ENCODE measurements at regions not wholly inside any gene's neighbourhood (a gene's known extent, or its start where the extent isn't known, plus 50 kb on each side); places are given as distances from the start of the nearest gene placed in this dataset.

DNA sequence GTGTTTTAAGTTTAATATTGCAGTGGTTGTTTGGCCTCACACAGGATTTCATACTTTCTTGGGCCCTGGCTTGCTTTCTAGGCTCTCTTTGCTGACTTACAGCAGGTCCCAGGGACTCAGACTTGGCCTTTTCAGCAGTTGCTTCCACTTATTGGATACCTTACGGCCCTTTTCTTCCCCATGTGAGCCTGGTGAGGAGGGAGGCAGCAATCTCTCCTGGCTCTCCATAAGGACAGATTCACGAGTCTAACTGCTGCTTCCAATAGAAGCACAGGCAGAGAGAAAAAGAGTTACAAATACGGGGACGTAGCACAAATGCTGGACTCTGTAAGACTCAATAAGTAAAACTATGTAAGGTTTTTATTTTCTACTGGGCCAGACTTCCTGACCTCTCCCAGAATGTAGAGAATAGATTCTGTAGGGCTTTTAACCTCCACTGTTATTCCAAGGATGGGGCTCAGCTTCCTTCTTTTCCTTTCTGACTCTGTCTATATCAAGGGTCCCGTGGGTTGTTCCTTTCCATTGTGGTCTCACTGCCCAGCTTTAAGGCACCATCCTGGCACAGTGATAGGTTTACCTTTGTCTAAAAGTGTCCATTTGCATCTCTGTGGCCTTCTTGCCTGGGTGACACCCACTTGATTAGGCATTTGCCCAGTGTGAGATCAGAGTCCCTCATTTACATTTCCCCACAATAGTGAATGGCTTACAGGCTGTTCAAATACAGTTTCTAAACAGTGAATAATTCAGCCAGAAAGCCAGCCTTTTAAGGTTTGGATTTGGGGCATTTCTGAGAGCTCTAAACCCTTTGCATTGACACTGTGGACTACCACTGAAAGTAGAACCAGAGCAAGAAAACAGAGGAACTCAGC is 92.8 kb downstream of the RASSF10 start:
- Histone ChIP-seq H3K4me1 (no peaks in the 10 kb centered on the region), H3K4me3 (no peak overlapping the region), H3K27ac (no peak overlapping the region), H3K27me3 (no peaks in the 10 kb centered on the region), H3K9me3 (no peaks in the 10 kb centered on the region), H3K36me3 (no peaks in the 10 kb centered on the region)
- intact Hi-C loops (cut with DNase I) = no loop called here
- ATAC-seq (no peak), DNase-seq (no peak)
- TF ChIP-seq CTCF (IDR thresholded peaks at IDR 0.05) = no peak

GRCh38 chr11:13102513-13102840 is 93.4 kb downstream of the RASSF10 start:
- no peak for TF ChIP-seq CTCF (IDR thresholded peaks at IDR 0.05)
- H3K27me3 ChIP-seq = no peaks in the 10 kb centered on the region
- no peak for ATAC-seq
- no peak overlapping the region for H3K27ac ChIP-seq
- DNase-seq = no peak
- no peaks in the 10 kb centered on the region for H3K9me3 ChIP-seq
- no peaks in the 10 kb centered on the region for H3K36me3 ChIP-seq
- H3K4me1 ChIP-seq = no peaks in the 10 kb centered on the region
- intact Hi-C loops (cut with DNase I) = no loop called here
- H3K4me3 ChIP-seq = no peak overlapping the region

DNA sequence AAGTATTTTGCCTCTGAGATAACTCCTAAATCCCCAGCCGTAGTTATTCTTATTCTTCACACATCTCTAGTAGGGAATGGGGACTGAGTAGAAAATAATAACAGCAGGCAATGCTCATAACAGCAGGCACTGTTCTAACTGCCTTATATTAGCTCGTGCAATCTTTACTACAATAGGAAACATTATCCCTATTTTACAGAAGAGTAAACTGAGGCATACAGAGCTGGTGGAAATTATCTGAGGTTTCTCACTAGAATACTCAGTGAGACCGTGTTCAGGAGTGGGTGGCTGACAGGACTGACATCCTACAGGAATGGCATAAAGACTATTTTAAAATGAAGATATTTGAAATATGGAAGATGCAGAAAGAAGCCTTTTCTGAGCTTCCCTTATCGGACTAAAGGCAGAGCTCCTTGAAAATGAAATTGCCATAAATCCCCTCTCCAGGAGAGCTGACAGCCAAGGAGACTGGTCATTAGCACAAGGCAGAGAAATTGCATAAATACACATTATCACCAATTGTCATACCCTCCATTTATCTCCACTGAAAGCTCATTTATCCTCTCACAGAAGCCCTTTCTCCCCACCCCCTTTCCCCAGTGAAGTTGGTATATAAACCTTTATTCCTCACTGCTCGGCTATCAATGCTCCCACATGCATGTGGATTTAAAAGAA is 93.9 kb downstream of the RASSF10 start:
- no peaks in the 10 kb centered on the region for H3K9me3 ChIP-seq
- ATAC-seq (no peak), DNase-seq (no peak)
- H3K4me3 ChIP-seq = no peak overlapping the region
- H3K27ac ChIP-seq = no peak overlapping the region
- no peaks in the 10 kb centered on the region for H3K27me3 ChIP-seq
- no peaks in the 10 kb centered on the region for H3K4me1 ChIP-seq
- intact Hi-C loops (cut with DNase I) = no loop called here
- no peaks in the 10 kb centered on the region for H3K36me3 ChIP-seq
- TF ChIP-seq CTCF (IDR thresholded peaks at IDR 0.05) = no peak

DNA sequence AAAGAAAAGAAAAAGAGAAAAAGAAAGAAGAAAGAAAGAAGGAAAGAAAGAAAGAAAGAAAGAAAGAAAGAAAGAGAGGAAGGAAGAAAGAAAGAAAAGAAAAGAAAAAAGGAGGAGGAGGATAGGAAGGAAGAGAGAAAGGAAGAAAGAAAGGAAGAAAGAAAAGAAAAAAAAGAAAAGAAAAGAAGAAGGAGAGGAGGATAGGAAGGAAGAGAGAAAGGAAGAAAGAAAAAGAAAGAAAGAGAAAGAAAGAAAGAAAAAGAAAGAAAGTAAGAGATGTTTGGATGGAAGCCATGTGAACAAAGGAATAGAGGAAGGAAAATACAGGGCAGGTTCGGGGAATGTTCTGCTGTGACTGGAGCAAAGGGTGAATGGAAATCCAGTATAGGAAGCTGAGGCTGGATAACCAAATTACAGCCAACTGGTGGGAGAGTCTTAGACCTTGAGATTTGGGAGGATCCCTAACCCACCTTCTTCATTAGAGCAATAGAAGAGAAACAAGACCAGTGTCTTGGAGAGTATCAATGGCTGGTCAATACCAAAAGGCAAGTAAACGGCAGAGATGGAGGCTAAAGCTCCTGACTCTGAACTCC is 94.9 kb downstream of the RASSF10 start:
- no peak for TF ChIP-seq CTCF (IDR thresholded peaks at IDR 0.05)
- intact Hi-C loops (cut with DNase I) = no loop called here

GRCh38 chr11:13104619-13105236 is 95.6 kb downstream of the RASSF10 start:
- DNase-seq = no peak

More for the DNA sequence above, 94.9 kb downstream of the RASSF10 start:
- no peaks in the 10 kb centered on the region for H3K36me3 ChIP-seq
- H3K27me3 ChIP-seq = no peaks in the 10 kb centered on the region
- ATAC-seq (no peak), DNase-seq (no peak)
- no peak overlapping the region for H3K4me3 ChIP-seq
- H3K9me3 ChIP-seq = no peaks in the 10 kb centered on the region
- H3K27ac ChIP-seq = no peak overlapping the region
- H3K4me1 ChIP-seq = no peaks in the 10 kb centered on the region

More at GRCh38 chr11:13104619-13105236, 95.6 kb downstream of the RASSF10 start:
- H3K9me3 ChIP-seq = no peaks in the 10 kb centered on the region
- peak; percentile 25 for ATAC-seq
- no peaks in the 10 kb centered on the region for H3K4me1 ChIP-seq
- TF ChIP-seq CTCF (IDR thresholded peaks at IDR 0.05) = no peak
- no peak overlapping the region for H3K4me3 ChIP-seq
- H3K27ac ChIP-seq = no peak overlapping the region
- intact Hi-C loops (cut with DNase I) = no loop called here
- no peaks in the 10 kb centered on the region for H3K27me3 ChIP-seq
- H3K36me3 ChIP-seq = no peaks in the 10 kb centered on the region

Data from left lung (tissue), 4 donors.